ENCODE measurements at regions not wholly inside any gene's neighbourhood (a gene's known extent, or its start where the extent isn't known, plus 50 kb on each side); places are given as distances from the start of the nearest gene placed in this dataset.

- H3K27ac ChIP-seq = no peak overlapping the region
- TF ChIP-seq POLR2A (IDR thresholded peaks at IDR 0.05) (no peak), EP300 (IDR thresholded peaks at IDR 0.05) (no peak), CTCF (IDR thresholded peaks at IDR 0.05) (no peak)
- H3K4me1 ChIP-seq = no peaks in the 10 kb centered on the region
- 40 to 62% methylated on average over 1 of the region's 1 CpG for WGBS, 2 donors
- H3K27me3 ChIP-seq = no peaks in the 10 kb centered on the region
- ATAC-seq (ENCODE audit: low FRiP score in 2 of 2) (no peak), DNase-seq (no peak)
- H3K4me3 ChIP-seq = no peak overlapping the region
- H3K36me3 ChIP-seq = no peaks in the 10 kb centered on the region
- no peaks in the 10 kb centered on the region for H3K9me3 ChIP-seq
Measured at GRCh38 chr5:156186760-156187159, 140.2 kb upstream of the SGCD start.

GRCh38 chr5:156188016-156188415, 138.9 kb upstream of the SGCD start:
- WGBS, 2 donors = 46 to 59% methylated on average over 3 of the region's 3 CpGs
- ATAC-seq (ENCODE audit: low FRiP score in 2 of 2) (no peak), DNase-seq (no peak)
- Histone ChIP-seq H3K4me1 (no peaks in the 10 kb centered on the region), H3K4me3 (no peak overlapping the region), H3K27me3 (no peaks in the 10 kb centered on the region), H3K36me3 (no peaks in the 10 kb centered on the region), H3K27ac (no peak overlapping the region), H3K9me3 (no peaks in the 10 kb centered on the region)
- TF ChIP-seq POLR2AphosphoS5 (IDR thresholded peaks at IDR 0.05) (no peak), POLR2A (IDR thresholded peaks at IDR 0.05) (no peak), CTCF (IDR thresholded peaks at IDR 0.05) (no peak), EP300 (IDR thresholded peaks at IDR 0.05) (no peak)

- Histone ChIP-seq H3K36me3 (no peaks in the 10 kb centered on the region), H3K27me3 (no peaks in the 10 kb centered on the region), H3K9me3 (no peaks in the 10 kb centered on the region), H3K4me1 (no peaks in the 10 kb centered on the region), H3K4me3 (no peak overlapping the region), H3K27ac (no peak overlapping the region)
- 91 to 94% methylated on average over 4 of the region's 4 CpGs for WGBS, 2 donors
- DNase-seq (no peak), ATAC-seq (ENCODE audit: low FRiP score in 2 of 2) (no peak)
- no peak for TF ChIP-seq CTCF (IDR thresholded peaks at IDR 0.05)
- no peak for TF ChIP-seq POLR2AphosphoS5 (IDR thresholded peaks at IDR 0.05)
- TF ChIP-seq EP300 (IDR thresholded peaks at IDR 0.05) = no peak
- TF ChIP-seq POLR2A (IDR thresholded peaks at IDR 0.05) = no peak
Measured at GRCh38 chr5:156189628-156190027, 137.3 kb upstream of the SGCD start.

GRCh38 chr5:156191547-156191946, 135.4 kb upstream of the SGCD start:
- TF ChIP-seq POLR2A (IDR thresholded peaks at IDR 0.05) = no peak
- Histone ChIP-seq H3K9me3 (no peaks in the 10 kb centered on the region), H3K27me3 (no peaks in the 10 kb centered on the region), H3K4me1 (no peaks in the 10 kb centered on the region), H3K4me3 (no peak overlapping the region), H3K36me3 (no peaks in the 10 kb centered on the region), H3K27ac (no peak overlapping the region)
- DNase-seq (no peak), ATAC-seq (ENCODE audit: low FRiP score in 2 of 2) (no peak)
- WGBS, 2 donors = 27 to 48% methylated on average over 1 of the region's 1 CpG

GRCh38 chr5:156197042-156197635, 129.8 kb upstream of the SGCD start:
- WGBS, 2 donors = 62 to 70% methylated on average over 3 of the region's 3 CpGs

More at GRCh38 chr5:156197042-156197635, 129.8 kb upstream of the SGCD start:
- H3K4me1 ChIP-seq = no peaks in the 10 kb centered on the region
- H3K27ac ChIP-seq = no peak overlapping the region
- DNase-seq (no peak), ATAC-seq (ENCODE audit: low FRiP score in 2 of 2) (no peak)
- H3K4me3 ChIP-seq = no peak overlapping the region
- H3K27me3 ChIP-seq = no peaks in the 10 kb centered on the region
- H3K9me3 ChIP-seq = no peaks in the 10 kb centered on the region
- TF ChIP-seq EP300 (IDR thresholded peaks at IDR 0.05) (no peak), POLR2A (IDR thresholded peaks at IDR 0.05) (no peak), POLR2AphosphoS5 (IDR thresholded peaks at IDR 0.05) (no peak), CTCF (IDR thresholded peaks at IDR 0.05) (no peak)
- no peaks in the 10 kb centered on the region for H3K36me3 ChIP-seq
